OCI-LY1 (cell line): ENCODE measurements at regions not wholly inside any gene's neighbourhood (a gene's known extent, or its start where the extent isn't known, plus 50 kb on each side); places are given as distances from the start of the nearest gene placed in this dataset.

Source experiments
- CTCF ChIP-seq: fragments of 200-600 bp; sonication (generic), shearing (Covaris generic); IDR thresholded peaks from 2 replicates; pipeline ENCODE4 v1.5.1; 2017; ENCODE audit warnings: mild to moderate bottlenecking, antibody characterized with exemption, low read length, moderate library complexity, mixed read lengths
- EZH2 ChIP-seq: fragments of 200-600 bp; sonication (generic), shearing (Covaris generic); IDR thresholded peaks from 2 replicates; pipeline ENCODE4 v1.8.0; 2017; ENCODE audit warnings: borderline replicate concordance, mixed run types, mild to moderate bottlenecking, antibody characterized with exemption, low read length, moderate library complexity, mixed read lengths

- TF ChIP-seq EZH2 = no peak
- no peak for TF ChIP-seq CTCF
Measured at GRCh38 chr2:145036421-145037011, 516.6 kb upstream of the ZEB2 start.
